ENCODE measurements at regions not wholly inside any gene's neighbourhood (a gene's known extent, or its start where the extent isn't known, plus 50 kb on each side); places are given as distances from the start of the nearest gene placed in this dataset.
"Not testable (repeated sequence)": the region's sequence is repeated elsewhere in the genome, so short reads cannot be mapped to it uniquely, and the experiment has no call there.

- DNase-seq (ENCODE audit: low read depth): no peak
- in situ Hi-C loops (cut with HindIII; ENCODE audit: low pct_unique_long_range_greater_than_20kb, low sequenced_read_pairs): no loop called here
Measured at GRCh38 chr12:118527310-118527709, 151.0 kb downstream of the SUDS3 start.

- DNase-seq (ENCODE audit: low read depth): no peak
- in situ Hi-C loops (cut with HindIII; ENCODE audit: low pct_unique_long_range_greater_than_20kb, low sequenced_read_pairs): no loop called here
Measured at GRCh38 chr12:118528625-118529024, 152.3 kb downstream of the SUDS3 start.

- in situ Hi-C loops (cut with HindIII; ENCODE audit: low pct_unique_long_range_greater_than_20kb, low sequenced_read_pairs): no loop called here
Measured at GRCh38 chr12:118534003-118534402, 157.6 kb downstream of the SUDS3 start.

GRCh38 chr12:118536306-118536906 lies 160.1 kb downstream of the SUDS3 start:
- in situ Hi-C loops (cut with HindIII; ENCODE audit: low pct_unique_long_range_greater_than_20kb, low sequenced_read_pairs): no loop called here

More at GRCh38 chr12:118534003-118534402, 157.6 kb downstream of the SUDS3 start:
- DNase-seq (ENCODE audit: low read depth): no peak

GRCh38 chr12:118537481-118537917 lies 161.1 kb downstream of the SUDS3 start:
- no peak for DNase-seq (ENCODE audit: low read depth)
- in situ Hi-C loops (cut with HindIII; ENCODE audit: low pct_unique_long_range_greater_than_20kb, low sequenced_read_pairs): no loop called here

More at GRCh38 chr12:118536306-118536906, 160.1 kb downstream of the SUDS3 start:
- no peak for DNase-seq (ENCODE audit: low read depth)

GRCh38 chr12:118541071-118541470 lies 164.7 kb downstream of the SUDS3 start:
- DNase-seq (ENCODE audit: low read depth): no peak
- in situ Hi-C loops (cut with HindIII; ENCODE audit: low pct_unique_long_range_greater_than_20kb, low sequenced_read_pairs): no loop called here

GRCh38 chr12:118541934-118542333 lies 165.6 kb downstream of the SUDS3 start:
- in situ Hi-C loops (cut with HindIII; ENCODE audit: low pct_unique_long_range_greater_than_20kb, low sequenced_read_pairs): no loop called here
- no peak for DNase-seq (ENCODE audit: low read depth)

- in situ Hi-C loops (cut with HindIII; ENCODE audit: low pct_unique_long_range_greater_than_20kb, low sequenced_read_pairs): no loop called here
- no peak for DNase-seq (ENCODE audit: low read depth)
Measured at GRCh38 chr12:118543651-118544050, 167.3 kb downstream of the SUDS3 start.

- peak; percentile 86 for DNase-seq (ENCODE audit: low read depth)
- in situ Hi-C loops (cut with HindIII; ENCODE audit: low pct_unique_long_range_greater_than_20kb, low sequenced_read_pairs): no loop called here
Measured at GRCh38 chr12:118544569-118544968, 168.2 kb downstream of the SUDS3 start.

GRCh38 chr12:118547606-118548005 lies 171.3 kb downstream of the SUDS3 start:
- DNase-seq (ENCODE audit: low read depth); in situ Hi-C loops (cut with HindIII; ENCODE audit: low pct_unique_long_range_greater_than_20kb, low sequenced_read_pairs): not testable (repeated sequence)

- peak; percentile 83 for DNase-seq (ENCODE audit: low read depth)
- in situ Hi-C loops (cut with HindIII; ENCODE audit: low pct_unique_long_range_greater_than_20kb, low sequenced_read_pairs): no loop called here
Measured at GRCh38 chr12:118548887-118549509, 172.6 kb downstream of the SUDS3 start.

GRCh38 chr12:118549510-118549980 lies 173.2 kb downstream of the SUDS3 start:
- peak; percentile 90 for DNase-seq (ENCODE audit: low read depth)
- in situ Hi-C loops (cut with HindIII; ENCODE audit: low pct_unique_long_range_greater_than_20kb, low sequenced_read_pairs): no loop called here

GRCh38 chr12:118553856-118554504 lies 177.6 kb downstream of the SUDS3 start:
- DNase-seq (ENCODE audit: low read depth): no peak
- in situ Hi-C loops (cut with HindIII; ENCODE audit: low pct_unique_long_range_greater_than_20kb, low sequenced_read_pairs): no loop called here

- DNase-seq (ENCODE audit: low read depth): no peak
- in situ Hi-C loops (cut with HindIII; ENCODE audit: low pct_unique_long_range_greater_than_20kb, low sequenced_read_pairs): no loop called here
Measured at GRCh38 chr12:118558941-118559340, 182.6 kb downstream of the SUDS3 start.

GRCh38 chr12:118560733-118561132 lies 184.4 kb downstream of the SUDS3 start:
- DNase-seq (ENCODE audit: low read depth): no peak
- in situ Hi-C loops (cut with HindIII; ENCODE audit: low pct_unique_long_range_greater_than_20kb, low sequenced_read_pairs): no loop called here

- DNase-seq (ENCODE audit: low read depth): no peak
- in situ Hi-C loops (cut with HindIII; ENCODE audit: low pct_unique_long_range_greater_than_20kb, low sequenced_read_pairs): no loop called here
Measured at GRCh38 chr12:118571730-118572129, 195.4 kb downstream of the SUDS3 start.

- in situ Hi-C loops (cut with HindIII; ENCODE audit: low pct_unique_long_range_greater_than_20kb, low sequenced_read_pairs): no loop called here
- no peak for DNase-seq (ENCODE audit: low read depth)
Measured at GRCh38 chr12:118574288-118574687, 197.9 kb downstream of the SUDS3 start.

- in situ Hi-C loops (cut with HindIII; ENCODE audit: low pct_unique_long_range_greater_than_20kb, low sequenced_read_pairs): no loop called here
- no peak for DNase-seq (ENCODE audit: low read depth)
Measured at GRCh38 chr12:118575730-118576129, 199.4 kb downstream of the SUDS3 start.

GRCh38 chr12:118581371-118581770 lies 205.0 kb downstream of the SUDS3 start:
- DNase-seq (ENCODE audit: low read depth): no peak
- in situ Hi-C loops (cut with HindIII; ENCODE audit: low pct_unique_long_range_greater_than_20kb, low sequenced_read_pairs): no loop called here
